ENCODE measurements at regions not wholly inside any gene's neighbourhood (a gene's known extent, or its start where the extent isn't known, plus 50 kb on each side); places are given as distances from the start of the nearest gene placed in this dataset.

- TF ChIP-seq CREB1 (IDR thresholded peaks at IDR 0.05; ENCODE audit: low read depth) (no peak), EP300 (IDR thresholded peaks at IDR 0.05; ENCODE audit: borderline replicate concordance) (no peak), EGR1 (IDR thresholded peaks at IDR 0.05) (no peak), TEAD4 (IDR thresholded peaks at IDR 0.05) (no peak), YY1 (IDR thresholded peaks at IDR 0.05; ENCODE audit: low read depth) (no peak), CEBPB (IDR thresholded peaks at IDR 0.05) (no peak), TCF12 (IDR thresholded peaks at IDR 0.05; ENCODE audit: low read depth) (no peak), FOXM1 (IDR thresholded peaks at IDR 0.05; ENCODE audit: borderline replicate concordance, low read depth) (no peak), TAF1 (IDR thresholded peaks at IDR 0.05; ENCODE audit: low read depth) (no peak), ZBTB7A (IDR thresholded peaks at IDR 0.05; ENCODE audit: low read depth) (no peak), RAD21 (IDR thresholded peaks at IDR 0.05; ENCODE audit: low read depth) (no peak), NFIC (IDR thresholded peaks at IDR 0.05) (no peak)
- TF ChIP-seq, protein P1, sequence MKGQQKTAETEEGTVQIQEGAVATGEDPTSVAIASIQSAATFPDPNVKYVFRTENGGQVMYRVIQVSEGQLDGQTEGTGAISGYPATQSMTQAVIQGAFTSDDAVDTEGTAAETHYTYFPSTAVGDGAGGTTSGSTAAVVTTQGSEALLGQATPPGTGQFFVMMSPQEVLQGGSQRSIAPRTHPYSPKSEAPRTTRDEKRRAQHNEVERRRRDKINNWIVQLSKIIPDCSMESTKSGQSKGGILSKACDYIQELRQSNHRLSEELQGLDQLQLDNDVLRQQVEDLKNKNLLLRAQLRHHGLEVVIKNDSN (IDR thresholded peaks at IDR 0.05): no peak
- TF ChIP-seq, protein P2, sequence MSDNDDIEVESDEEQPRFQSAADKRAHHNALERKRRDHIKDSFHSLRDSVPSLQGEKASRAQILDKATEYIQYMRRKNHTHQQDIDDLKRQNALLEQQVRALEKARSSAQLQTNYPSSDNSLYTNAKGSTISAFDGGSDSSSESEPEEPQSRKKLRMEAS (IDR thresholded peaks at IDR 0.05): no peak
- TF ChIP-seq, protein P3, sequence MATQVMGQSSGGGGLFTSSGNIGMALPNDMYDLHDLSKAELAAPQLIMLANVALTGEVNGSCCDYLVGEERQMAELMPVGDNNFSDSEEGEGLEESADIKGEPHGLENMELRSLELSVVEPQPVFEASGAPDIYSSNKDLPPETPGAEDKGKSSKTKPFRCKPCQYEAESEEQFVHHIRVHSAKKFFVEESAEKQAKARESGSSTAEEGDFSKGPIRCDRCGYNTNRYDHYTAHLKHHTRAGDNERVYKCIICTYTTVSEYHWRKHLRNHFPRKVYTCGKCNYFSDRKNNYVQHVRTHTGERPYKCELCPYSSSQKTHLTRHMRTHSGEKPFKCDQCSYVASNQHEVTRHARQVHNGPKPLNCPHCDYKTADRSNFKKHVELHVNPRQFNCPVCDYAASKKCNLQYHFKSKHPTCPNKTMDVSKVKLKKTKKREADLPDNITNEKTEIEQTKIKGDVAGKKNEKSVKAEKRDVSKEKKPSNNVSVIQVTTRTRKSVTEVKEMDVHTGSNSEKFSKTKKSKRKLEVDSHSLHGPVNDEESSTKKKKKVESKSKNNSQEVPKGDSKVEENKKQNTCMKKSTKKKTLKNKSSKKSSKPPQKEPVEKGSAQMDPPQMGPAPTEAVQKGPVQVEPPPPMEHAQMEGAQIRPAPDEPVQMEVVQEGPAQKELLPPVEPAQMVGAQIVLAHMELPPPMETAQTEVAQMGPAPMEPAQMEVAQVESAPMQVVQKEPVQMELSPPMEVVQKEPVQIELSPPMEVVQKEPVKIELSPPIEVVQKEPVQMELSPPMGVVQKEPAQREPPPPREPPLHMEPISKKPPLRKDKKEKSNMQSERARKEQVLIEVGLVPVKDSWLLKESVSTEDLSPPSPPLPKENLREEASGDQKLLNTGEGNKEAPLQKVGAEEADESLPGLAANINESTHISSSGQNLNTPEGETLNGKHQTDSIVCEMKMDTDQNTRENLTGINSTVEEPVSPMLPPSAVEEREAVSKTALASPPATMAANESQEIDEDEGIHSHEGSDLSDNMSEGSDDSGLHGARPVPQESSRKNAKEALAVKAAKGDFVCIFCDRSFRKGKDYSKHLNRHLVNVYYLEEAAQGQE (IDR thresholded peaks at IDR 0.05; ENCODE audit: low read depth): no peak
These were observed 1090.0 kb upstream of the ARRDC3 start for GRCh38 chr5:92472981-92473566.

- no peak for TF ChIP-seq ZBTB7A (IDR thresholded peaks at IDR 0.05; ENCODE audit: low read depth)
- no peak for TF ChIP-seq CEBPB (IDR thresholded peaks at IDR 0.05)
- no peak for TF ChIP-seq TCF12 (IDR thresholded peaks at IDR 0.05; ENCODE audit: low read depth)
- TF ChIP-seq, protein P3 (IDR thresholded peaks at IDR 0.05; ENCODE audit: low read depth): no peak
- TF ChIP-seq FOXM1 (IDR thresholded peaks at IDR 0.05; ENCODE audit: borderline replicate concordance, low read depth): no peak
- TF ChIP-seq RAD21 (IDR thresholded peaks at IDR 0.05; ENCODE audit: low read depth): no peak
- TF ChIP-seq TAF1 (IDR thresholded peaks at IDR 0.05; ENCODE audit: low read depth): no peak
- TF ChIP-seq NFIC (IDR thresholded peaks at IDR 0.05): no peak
- TF ChIP-seq EP300 (IDR thresholded peaks at IDR 0.05; ENCODE audit: borderline replicate concordance): no peak
- TF ChIP-seq, protein P1 (IDR thresholded peaks at IDR 0.05): no peak
- TF ChIP-seq CREB1 (IDR thresholded peaks at IDR 0.05; ENCODE audit: low read depth): no peak
- TF ChIP-seq EGR1 (IDR thresholded peaks at IDR 0.05): no peak
- TF ChIP-seq TEAD4 (IDR thresholded peaks at IDR 0.05): no peak
These were observed 1088.7 kb upstream of the ARRDC3 start for GRCh38 chr5:92471861-92472260.

DNA sequence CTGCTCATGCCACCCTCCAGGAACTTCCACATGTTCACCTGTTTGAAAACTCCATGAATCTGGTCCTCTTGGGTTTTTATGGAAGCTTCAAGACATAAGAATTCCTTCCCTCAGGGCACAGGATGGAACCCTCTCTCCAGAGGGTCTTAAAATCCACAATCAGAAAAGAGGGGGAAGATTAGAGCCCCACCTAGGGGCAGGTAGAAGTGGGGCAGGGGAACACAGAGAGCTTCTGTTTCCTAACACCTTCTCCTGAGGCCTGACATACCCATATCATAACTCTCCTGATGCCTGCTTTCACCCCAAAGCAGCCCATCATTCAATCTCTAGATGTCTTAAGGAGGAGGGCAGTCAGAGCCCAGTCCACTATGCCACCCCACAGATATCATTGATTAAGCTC lies 1087.7 kb upstream of the ARRDC3 start:
- TF ChIP-seq EP300 (IDR thresholded peaks at IDR 0.05; ENCODE audit: borderline replicate concordance): no peak
- TF ChIP-seq NFIC (IDR thresholded peaks at IDR 0.05): no peak
- no peak for TF ChIP-seq CREB1 (IDR thresholded peaks at IDR 0.05; ENCODE audit: low read depth)
- TF ChIP-seq FOXM1 (IDR thresholded peaks at IDR 0.05; ENCODE audit: borderline replicate concordance, low read depth): no peak
- no peak for TF ChIP-seq ZBTB7A (IDR thresholded peaks at IDR 0.05; ENCODE audit: low read depth)
- TF ChIP-seq TEAD4 (IDR thresholded peaks at IDR 0.05): no peak
- TF ChIP-seq, protein P2 (IDR thresholded peaks at IDR 0.05): no peak
- TF ChIP-seq RAD21 (IDR thresholded peaks at IDR 0.05; ENCODE audit: low read depth): no peak
- no peak for TF ChIP-seq TCF12 (IDR thresholded peaks at IDR 0.05; ENCODE audit: low read depth)
- TF ChIP-seq, protein P1 (IDR thresholded peaks at IDR 0.05): no peak
- TF ChIP-seq, protein P3 (IDR thresholded peaks at IDR 0.05; ENCODE audit: low read depth): no peak
- no peak for TF ChIP-seq EGR1 (IDR thresholded peaks at IDR 0.05)
- no peak for TF ChIP-seq TAF1 (IDR thresholded peaks at IDR 0.05; ENCODE audit: low read depth)

- TF ChIP-seq TAF1 (IDR thresholded peaks at IDR 0.05; ENCODE audit: low read depth) (no peak), RAD21 (IDR thresholded peaks at IDR 0.05; ENCODE audit: low read depth) (no peak), NFIC (IDR thresholded peaks at IDR 0.05) (no peak), EGR1 (IDR thresholded peaks at IDR 0.05) (no peak), CREB1 (IDR thresholded peaks at IDR 0.05; ENCODE audit: low read depth) (no peak)
- TF ChIP-seq, protein P3 (IDR thresholded peaks at IDR 0.05; ENCODE audit: low read depth): no peak
- TF ChIP-seq, protein P2 (IDR thresholded peaks at IDR 0.05): no peak
These were observed 1085.2 kb upstream of the ARRDC3 start for GRCh38 chr5:92468295-92468694.
